Ishikawa (cell line): ENCODE measurements at regions not wholly inside any gene's neighbourhood (a gene's known extent, or its start where the extent isn't known, plus 50 kb on each side); places are given as distances from the start of the nearest gene placed in this dataset.

Source experiments
- CEBPB ChIP-seq: IDR thresholded peaks from 2 replicates; pipeline ENCODE4 v1.6.1; 2012
- CREB1 ChIP-seq: IDR thresholded peaks from 2 replicates; pipeline ENCODE4 v1.6.1; 2012; ENCODE audit warnings: low read depth
- EGR1 ChIP-seq: IDR thresholded peaks from 2 replicates; pipeline ENCODE4 v1.6.1; 2012
- EP300 ChIP-seq: IDR thresholded peaks from 2 replicates; pipeline ENCODE4 v1.6.1; 2012; ENCODE audit warnings: borderline replicate concordance
- FOXM1 ChIP-seq: IDR thresholded peaks from 2 replicates; pipeline ENCODE4 v1.6.1; 2012; ENCODE audit warnings: low read depth, borderline replicate concordance
- NFIC ChIP-seq: IDR thresholded peaks from 2 replicates; pipeline ENCODE4 v1.6.1; 2012
- RAD21 ChIP-seq: IDR thresholded peaks from 2 replicates; pipeline ENCODE4 v1.6.1; 2012; ENCODE audit warnings: low read depth
- TAF1 ChIP-seq: IDR thresholded peaks from 2 replicates; pipeline ENCODE4 v1.6.1; 2012; ENCODE audit warnings: low read depth, mild to moderate bottlenecking
- TCF12 ChIP-seq: IDR thresholded peaks from 2 replicates; pipeline ENCODE4 v1.6.1; 2012; ENCODE audit warnings: low read depth
- TEAD4 ChIP-seq: IDR thresholded peaks from 2 replicates; pipeline ENCODE4 v1.6.1; 2012
- YY1 ChIP-seq: IDR thresholded peaks from 2 replicates; pipeline ENCODE4 v1.6.1; 2012; ENCODE audit warnings: low read depth
- ZBTB7A ChIP-seq: IDR thresholded peaks from 2 replicates; pipeline ENCODE4 v1.6.1; 2012; ENCODE audit warnings: low read depth
- TF ChIP-seq, protein P1 (sequence below): IDR thresholded peaks from 2 replicates; pipeline ENCODE4 v1.6.1; 2012
- TF ChIP-seq, protein P2 (sequence below): IDR thresholded peaks from 2 replicates; pipeline ENCODE4 v1.6.1; 2012; ENCODE audit warnings: low read depth, mild to moderate bottlenecking
- TF ChIP-seq, protein P3 (sequence below): IDR thresholded peaks from 2 replicates; pipeline ENCODE4 v1.6.1; 2012

DNA sequence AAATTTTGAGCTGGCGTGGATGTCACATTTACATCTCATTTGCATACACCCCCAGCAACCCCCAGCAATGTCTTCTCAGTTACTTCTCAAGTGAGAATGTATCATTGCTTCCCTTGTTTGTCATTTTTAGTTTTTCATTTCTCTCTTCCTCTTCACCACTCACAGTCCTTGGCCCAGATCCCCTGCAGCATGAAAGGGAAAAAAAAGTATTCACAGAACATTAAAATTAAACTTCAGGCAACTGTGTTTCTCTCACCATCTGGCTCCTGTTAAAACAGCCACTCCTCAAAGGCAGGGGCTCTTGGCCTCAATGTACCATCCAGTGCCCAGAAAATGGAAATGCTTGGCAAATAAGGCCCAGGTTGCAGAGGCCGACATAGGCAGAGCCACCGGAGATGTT is 126.8 kb downstream of the CTNND1 start:
- no peak for TF ChIP-seq TAF1
- no peak for TF ChIP-seq FOXM1
- no peak for TF ChIP-seq ZBTB7A

GRCh38 chr11:57890521-57890920 is 128.9 kb downstream of the CTNND1 start:
- TF ChIP-seq TEAD4 (no peak), CEBPB (no peak)

GRCh38 chr11:57896361-57897145 is 127.1 kb upstream of the OR9Q1 start:
- TF ChIP-seq RAD21 (no peak), TAF1 (no peak), ZBTB7A (no peak), TEAD4 (no peak), TCF12 (no peak), EGR1 (no peak)
- TF ChIP-seq, protein P1, sequence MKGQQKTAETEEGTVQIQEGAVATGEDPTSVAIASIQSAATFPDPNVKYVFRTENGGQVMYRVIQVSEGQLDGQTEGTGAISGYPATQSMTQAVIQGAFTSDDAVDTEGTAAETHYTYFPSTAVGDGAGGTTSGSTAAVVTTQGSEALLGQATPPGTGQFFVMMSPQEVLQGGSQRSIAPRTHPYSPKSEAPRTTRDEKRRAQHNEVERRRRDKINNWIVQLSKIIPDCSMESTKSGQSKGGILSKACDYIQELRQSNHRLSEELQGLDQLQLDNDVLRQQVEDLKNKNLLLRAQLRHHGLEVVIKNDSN: no peak
- TF ChIP-seq, protein P2, sequence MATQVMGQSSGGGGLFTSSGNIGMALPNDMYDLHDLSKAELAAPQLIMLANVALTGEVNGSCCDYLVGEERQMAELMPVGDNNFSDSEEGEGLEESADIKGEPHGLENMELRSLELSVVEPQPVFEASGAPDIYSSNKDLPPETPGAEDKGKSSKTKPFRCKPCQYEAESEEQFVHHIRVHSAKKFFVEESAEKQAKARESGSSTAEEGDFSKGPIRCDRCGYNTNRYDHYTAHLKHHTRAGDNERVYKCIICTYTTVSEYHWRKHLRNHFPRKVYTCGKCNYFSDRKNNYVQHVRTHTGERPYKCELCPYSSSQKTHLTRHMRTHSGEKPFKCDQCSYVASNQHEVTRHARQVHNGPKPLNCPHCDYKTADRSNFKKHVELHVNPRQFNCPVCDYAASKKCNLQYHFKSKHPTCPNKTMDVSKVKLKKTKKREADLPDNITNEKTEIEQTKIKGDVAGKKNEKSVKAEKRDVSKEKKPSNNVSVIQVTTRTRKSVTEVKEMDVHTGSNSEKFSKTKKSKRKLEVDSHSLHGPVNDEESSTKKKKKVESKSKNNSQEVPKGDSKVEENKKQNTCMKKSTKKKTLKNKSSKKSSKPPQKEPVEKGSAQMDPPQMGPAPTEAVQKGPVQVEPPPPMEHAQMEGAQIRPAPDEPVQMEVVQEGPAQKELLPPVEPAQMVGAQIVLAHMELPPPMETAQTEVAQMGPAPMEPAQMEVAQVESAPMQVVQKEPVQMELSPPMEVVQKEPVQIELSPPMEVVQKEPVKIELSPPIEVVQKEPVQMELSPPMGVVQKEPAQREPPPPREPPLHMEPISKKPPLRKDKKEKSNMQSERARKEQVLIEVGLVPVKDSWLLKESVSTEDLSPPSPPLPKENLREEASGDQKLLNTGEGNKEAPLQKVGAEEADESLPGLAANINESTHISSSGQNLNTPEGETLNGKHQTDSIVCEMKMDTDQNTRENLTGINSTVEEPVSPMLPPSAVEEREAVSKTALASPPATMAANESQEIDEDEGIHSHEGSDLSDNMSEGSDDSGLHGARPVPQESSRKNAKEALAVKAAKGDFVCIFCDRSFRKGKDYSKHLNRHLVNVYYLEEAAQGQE: no peak

- TF ChIP-seq, protein P3, sequence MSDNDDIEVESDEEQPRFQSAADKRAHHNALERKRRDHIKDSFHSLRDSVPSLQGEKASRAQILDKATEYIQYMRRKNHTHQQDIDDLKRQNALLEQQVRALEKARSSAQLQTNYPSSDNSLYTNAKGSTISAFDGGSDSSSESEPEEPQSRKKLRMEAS: no peak
- TF ChIP-seq ZBTB7A (no peak), YY1 (no peak)
Measured at GRCh38 chr11:57899378-57899777, 124.3 kb upstream of the OR9Q1 start.

GRCh38 chr11:57900320-57900719 is 123.4 kb upstream of the OR9Q1 start:
- TF ChIP-seq ZBTB7A (no peak), TEAD4 (no peak), YY1 (no peak), RAD21 (no peak), TCF12 (no peak)
- TF ChIP-seq, protein P2: no peak

- TF ChIP-seq, protein P1: no peak
- TF ChIP-seq TEAD4: no peak
- no peak for TF ChIP-seq NFIC
- TF ChIP-seq YY1: no peak
- TF ChIP-seq, protein P3: no peak
- no peak for TF ChIP-seq CREB1
- TF ChIP-seq TAF1: no peak
- TF ChIP-seq, protein P2: no peak
- TF ChIP-seq EGR1: no peak
- no peak for TF ChIP-seq CEBPB
- no peak for TF ChIP-seq EP300
- TF ChIP-seq ZBTB7A: no peak
Measured at GRCh38 chr11:57901278-57901677, 122.4 kb upstream of the OR9Q1 start.
